Esophagus muscularis mucosa (tissue), 4 donors: ENCODE measurements at regions not wholly inside any gene's neighbourhood (a gene's known extent, or its start where the extent isn't known, plus 50 kb on each side); places are given as distances from the start of the nearest gene placed in this dataset.

Experiments
- EP300 ChIP-seq: sonication (generic); formaldehyde crosslinking; IDR thresholded peaks from one replicate; pipeline ENCODE4 v1.6.1; 2017; ENCODE audit warnings: antibody characterized with exemption
- POLR2A ChIP-seq: fragments of 450-650 bp; IDR thresholded peaks from one replicate; pipeline ENCODE4 v1.6.1; 2017; ENCODE audit warnings: antibody characterized with exemption, moderate library complexity, mild to moderate bottlenecking, low read depth
- POLR2AphosphoS5 ChIP-seq, 2 donors: sonication (generic); formaldehyde crosslinking; IDR thresholded peaks; one replicate each; pipeline ENCODE4 v1.6.1; 2017; ENCODE audit warnings: antibody characterized with exemption in 2 of 2
- TF ChIP-seq, protein P1 (sequence below), 3 experiments: fragments of 200-600 bp in 2 of 3; fragments of 450-650 bp in 1 of 3; sonication (generic) in 2 of 3; IDR thresholded peaks; one replicate each; pipeline ENCODE4 v1.5.1; 2017 to 2019; ENCODE audit warnings: antibody characterized with exemption in 3 of 3, mild to moderate bottlenecking in 2 of 3, moderate library complexity in 1 of 3

DNA sequence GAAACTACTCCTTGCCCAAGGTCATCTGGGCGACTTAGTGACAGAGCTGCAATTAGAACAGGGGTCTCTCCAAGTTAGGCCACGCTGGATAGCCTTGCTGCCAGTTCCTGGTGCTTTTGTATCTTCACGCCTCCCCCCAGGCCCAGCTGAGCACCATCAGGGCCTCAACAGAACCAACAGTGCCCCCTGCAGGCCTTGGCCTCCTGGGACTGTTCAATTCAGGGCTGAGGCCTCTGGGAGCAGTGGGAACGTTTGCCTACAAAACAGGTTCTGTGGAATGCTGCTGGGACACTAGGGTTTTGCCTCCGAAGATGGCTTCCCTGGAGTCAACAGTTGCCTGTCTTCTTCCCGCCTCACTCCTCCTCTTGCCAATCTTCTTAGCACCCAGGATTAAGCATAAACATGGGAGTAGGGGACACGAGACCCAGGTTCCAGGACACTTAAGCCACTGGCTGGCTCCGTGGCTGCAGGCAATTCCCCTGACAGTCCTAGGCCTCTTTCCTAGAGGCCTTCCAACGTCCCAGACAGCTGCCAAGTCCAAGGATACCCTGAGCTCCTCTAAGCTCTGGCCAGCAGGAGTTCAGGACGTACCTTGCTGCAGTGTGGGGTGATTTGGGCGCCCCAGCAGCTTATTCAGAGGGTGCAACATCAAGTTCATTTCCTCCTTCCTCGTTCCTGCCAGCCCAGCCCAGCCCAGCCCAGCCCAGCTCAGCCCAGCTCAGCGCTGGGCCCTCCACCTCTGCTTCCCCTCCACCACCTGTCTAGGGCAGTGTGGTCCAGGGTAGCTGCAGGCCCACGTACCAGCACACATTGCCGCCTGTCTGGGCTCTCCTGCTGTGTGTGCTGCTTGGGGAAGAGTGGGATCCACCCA lies 246.6 kb upstream of the RPL38 start:
- TF ChIP-seq POLR2A (no peak), POLR2AphosphoS5 (IDR thresholded peaks at IDR 0.05) (no peak), EP300 (no peak)
- TF ChIP-seq, protein P1, sequence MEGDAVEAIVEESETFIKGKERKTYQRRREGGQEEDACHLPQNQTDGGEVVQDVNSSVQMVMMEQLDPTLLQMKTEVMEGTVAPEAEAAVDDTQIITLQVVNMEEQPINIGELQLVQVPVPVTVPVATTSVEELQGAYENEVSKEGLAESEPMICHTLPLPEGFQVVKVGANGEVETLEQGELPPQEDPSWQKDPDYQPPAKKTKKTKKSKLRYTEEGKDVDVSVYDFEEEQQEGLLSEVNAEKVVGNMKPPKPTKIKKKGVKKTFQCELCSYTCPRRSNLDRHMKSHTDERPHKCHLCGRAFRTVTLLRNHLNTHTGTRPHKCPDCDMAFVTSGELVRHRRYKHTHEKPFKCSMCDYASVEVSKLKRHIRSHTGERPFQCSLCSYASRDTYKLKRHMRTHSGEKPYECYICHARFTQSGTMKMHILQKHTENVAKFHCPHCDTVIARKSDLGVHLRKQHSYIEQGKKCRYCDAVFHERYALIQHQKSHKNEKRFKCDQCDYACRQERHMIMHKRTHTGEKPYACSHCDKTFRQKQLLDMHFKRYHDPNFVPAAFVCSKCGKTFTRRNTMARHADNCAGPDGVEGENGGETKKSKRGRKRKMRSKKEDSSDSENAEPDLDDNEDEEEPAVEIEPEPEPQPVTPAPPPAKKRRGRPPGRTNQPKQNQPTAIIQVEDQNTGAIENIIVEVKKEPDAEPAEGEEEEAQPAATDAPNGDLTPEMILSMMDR (IDR thresholded peaks at IDR 0.05), result peak in 2 of 3 experiments; percentile 9 to 23
